HEK293T (cell line): ENCODE measurements at regions not wholly inside any gene's neighbourhood (a gene's known extent, or its start where the extent isn't known, plus 50 kb on each side); places are given as distances from the start of the nearest gene placed in this dataset.

Experiments
- CTCF ChIA-PET: fragments of 350-600 bp; formaldehyde crosslinking; extraction: SDS; loops from one replicate; lab custom pipeline; 2021; ENCODE audit warnings: antibody characterized with exemption, inconsistent platforms; lab: Yijun Ruan, JAX
- POLR2A ChIA-PET: fragments of 350-600 bp; formaldehyde crosslinking; extraction: SDS; loops from one replicate; lab custom pipeline; 2020; ENCODE audit warnings: antibody characterized with exemption, inconsistent platforms; lab: Yijun Ruan, JAX
- DNase-seq: peaks from one replicate; pipeline ENCODE4 v3.0.0; 2012; ENCODE audit warnings: mixed read lengths; ENCODE audit errors: extremely low spot score
- ARNT ChIP-seq: fragments of 450-650 bp; IDR thresholded peaks from 2 replicates; pipeline ENCODE4 v1.6.1; 2017; ENCODE audit warnings: mild to moderate bottlenecking
- BHLHE40 ChIP-seq: fragments of 450-650 bp; IDR thresholded peaks from 2 replicates; pipeline ENCODE4 v1.6.1; 2016; ENCODE audit warnings: mild to moderate bottlenecking, moderate library complexity, borderline replicate concordance
- CTBP1 ChIP-seq: fragments of 450-650 bp; IDR thresholded peaks from 2 replicates; pipeline ENCODE4 v1.6.1; 2016; ENCODE audit warnings: borderline replicate concordance
- ELF4 ChIP-seq: fragments of 450-650 bp; IDR thresholded peaks from 2 replicates; pipeline ENCODE4 v1.6.1; 2017; ENCODE audit warnings: antibody characterized with exemption
- FOXA1 ChIP-seq: fragments of 450-650 bp; IDR thresholded peaks from 2 replicates; pipeline ENCODE4 v1.6.1; 2016; ENCODE audit warnings: mild to moderate bottlenecking
- FOXK2 ChIP-seq: fragments of 450-650 bp; IDR thresholded peaks from 2 replicates; pipeline ENCODE4 v1.6.1; 2016; ENCODE audit warnings: mild to moderate bottlenecking
- FOXM1 ChIP-seq: fragments of 450-650 bp; IDR thresholded peaks from 2 replicates; pipeline ENCODE4 v1.6.1; 2017; ENCODE audit warnings: mild to moderate bottlenecking, borderline replicate concordance
- HDGF ChIP-seq: fragments of 450-650 bp; IDR thresholded peaks from 2 replicates; pipeline ENCODE4 v1.6.1; 2017; ENCODE audit warnings: antibody characterized with exemption, borderline replicate concordance
- L3MBTL2 ChIP-seq: fragments of 450-650 bp; conservative IDR thresholded peaks from 2 replicates; pipeline ENCODE4 v1.6.1; 2016; ENCODE audit warnings: mild to moderate bottlenecking
- LEF1 ChIP-seq: fragments of 450-650 bp; IDR thresholded peaks from 2 replicates; pipeline ENCODE4 v1.6.1; 2017; ENCODE audit warnings: mild to moderate bottlenecking, borderline replicate concordance
- NFRKB ChIP-seq: fragments of 450-650 bp; IDR thresholded peaks from 2 replicates; pipeline ENCODE4 v1.6.1; 2016; ENCODE audit warnings: mild to moderate bottlenecking, moderate library complexity
- PKNOX1 ChIP-seq: fragments of 450-650 bp; IDR thresholded peaks from 2 replicates; pipeline ENCODE4 v1.6.1; 2016
- SP1 ChIP-seq: fragments of 450-650 bp; IDR thresholded peaks from 2 replicates; pipeline ENCODE4 v1.6.1; 2017
- SUZ12 ChIP-seq: fragments of 450-650 bp; IDR thresholded peaks from 2 replicates; pipeline ENCODE4 v1.6.1; 2016; ENCODE audit warnings: mild to moderate bottlenecking
- TARDBP ChIP-seq: fragments of 450-650 bp; IDR thresholded peaks from 2 replicates; pipeline ENCODE4 v1.6.1; 2016
- ZNF384 ChIP-seq: fragments of 450-650 bp; IDR thresholded peaks from 2 replicates; pipeline ENCODE4 v1.6.1; 2016

GRCh38 chr16:72362476-72362875 is 190.5 kb upstream of the PMFBP1 start:
- no peak for DNase-seq
- no peak for TF ChIP-seq L3MBTL2
- TF ChIP-seq ELF4 = no peak
- TF ChIP-seq FOXM1 = no peak
- TF ChIP-seq LEF1 = no peak
- TF ChIP-seq SP1 = no peak
- no peak for TF ChIP-seq SUZ12
- no peak for TF ChIP-seq FOXK2
- no peak for TF ChIP-seq BHLHE40
- no peak for TF ChIP-seq NFRKB
- no peak for TF ChIP-seq TARDBP
- POLR2A ChIA-PET = no interaction called here
- CTCF ChIA-PET = no interaction called here

- DNase-seq = no peak
- ChIA-PET CTCF (interaction anchor here (1.4 kb wide), 1 partner anchor 233 kb away, joined by 3 read pairs; no protein-coding TSS in a partner anchor), POLR2A (no interaction called here)
- TF ChIP-seq NFRKB = no peak
- TF ChIP-seq L3MBTL2 = no peak
- TF ChIP-seq TARDBP = no peak
- no peak for TF ChIP-seq FOXA1
- no peak for TF ChIP-seq ZNF384
- no peak for TF ChIP-seq CTBP1
- no peak for TF ChIP-seq ELF4
- TF ChIP-seq SP1 = no peak
- no peak for TF ChIP-seq FOXM1
- TF ChIP-seq HDGF = no peak
- TF ChIP-seq LEF1 = no peak
Measured at GRCh38 chr16:72357910-72358309, 186.0 kb upstream of the PMFBP1 start.

GRCh38 chr16:72355561-72355960 is 183.6 kb upstream of the PMFBP1 start:
- ChIA-PET CTCF (no interaction called here), POLR2A (no interaction called here)
- no peak for TF ChIP-seq SUZ12
- TF ChIP-seq ARNT = no peak
- no peak for TF ChIP-seq ELF4
- TF ChIP-seq LEF1 = no peak
- no peak for TF ChIP-seq NFRKB
- TF ChIP-seq CTBP1 = no peak
- TF ChIP-seq FOXM1 = no peak
- TF ChIP-seq PKNOX1 = no peak
- TF ChIP-seq FOXK2 = no peak
- TF ChIP-seq SP1 = no peak
- TF ChIP-seq ZNF384 = no peak
- TF ChIP-seq TARDBP = no peak
- no peak for TF ChIP-seq BHLHE40
- no peak for TF ChIP-seq FOXA1
- TF ChIP-seq HDGF = no peak
- no peak for TF ChIP-seq L3MBTL2
- DNase-seq = no peak

GRCh38 chr16:72349719-72350118 is 177.8 kb upstream of the PMFBP1 start:
- no peak for DNase-seq
- ChIA-PET POLR2A (no interaction called here), CTCF (no interaction called here)
- no peak for TF ChIP-seq ELF4
- TF ChIP-seq SP1 = no peak
- TF ChIP-seq BHLHE40 = no peak
- no peak for TF ChIP-seq L3MBTL2
- no peak for TF ChIP-seq FOXK2
- TF ChIP-seq SUZ12 = no peak
- TF ChIP-seq TARDBP = no peak
- no peak for TF ChIP-seq CTBP1
- TF ChIP-seq FOXA1 = no peak

- DNase-seq = no peak
- no peak for TF ChIP-seq BHLHE40
- no peak for TF ChIP-seq SP1
- TF ChIP-seq SUZ12 = no peak
- no peak for TF ChIP-seq FOXK2
- TF ChIP-seq L3MBTL2 = no peak
- TF ChIP-seq FOXA1 = no peak
- no peak for TF ChIP-seq NFRKB
- no peak for TF ChIP-seq ZNF384
- TF ChIP-seq LEF1 = no peak
- TF ChIP-seq TARDBP = no peak
- TF ChIP-seq ARNT = no peak
- no peak for TF ChIP-seq FOXM1
- no peak for TF ChIP-seq PKNOX1
- TF ChIP-seq ELF4 = no peak
- ChIA-PET CTCF (no interaction called here), POLR2A (no interaction called here)
Measured at GRCh38 chr16:72332926-72333325, 161.0 kb upstream of the PMFBP1 start.

GRCh38 chr16:72324578-72324977 is 152.6 kb upstream of the PMFBP1 start:
- no peak for TF ChIP-seq SP1
- CTCF ChIA-PET = no interaction called here
- POLR2A ChIA-PET = no interaction called here
- no peak for DNase-seq

GRCh38 chr16:72317446-72317845 is 145.5 kb upstream of the PMFBP1 start:
- POLR2A ChIA-PET = no interaction called here
- CTCF ChIA-PET = no interaction called here
- no peak for DNase-seq
- TF ChIP-seq PKNOX1 (no peak), ZNF384 (no peak), HDGF (no peak), ARNT (no peak), TARDBP (no peak), SP1 (no peak), ELF4 (no peak), L3MBTL2 (no peak)
